Vagina (tissue), 2 donors: ENCODE measurements at regions not wholly inside any gene's neighbourhood (a gene's known extent, or its start where the extent isn't known, plus 50 kb on each side); places are given as distances from the start of the nearest gene placed in this dataset.

ENCODE experiments used
- DNase-seq, 2 donors: peaks; one replicate each; pipeline ENCODE4 v3.0.0-alpha.2; 2017; ENCODE audit errors: extremely low spot score in 2 of 2
- H3K27ac ChIP-seq: fragments of 200-600 bp; sonication (generic); one replicate; pipeline ENCODE4 v1.5.1; 2019
- H3K27me3 ChIP-seq: fragments of 200-600 bp; sonication (generic); one replicate; pipeline ENCODE4 v1.5.1; 2019
- H3K36me3 ChIP-seq, 2 donors: fragments of 200-600 bp; sonication (generic); one replicate each; pipeline ENCODE4 v1.5.1; 2017 to 2019
- H3K4me1 ChIP-seq: fragments of 200-600 bp; sonication (generic); one replicate; pipeline ENCODE4 v1.5.1; 2019
- H3K4me3 ChIP-seq, 2 donors: fragments of 200-600 bp; sonication (generic); 1 replicate in 1 of 2; 2 replicates in 1 of 2; pipeline ENCODE4 v1.5.1; 2016 to 2019
- H3K9me3 ChIP-seq: fragments of 200-600 bp; sonication (generic); one replicate; pipeline ENCODE4 v1.5.1; 2019
- POLR2A ChIP-seq, 2 donors: fragments of 450-650 bp; IDR thresholded peaks; one replicate each; pipeline ENCODE4 v1.6.1; 2017; ENCODE audit warnings: antibody characterized with exemption in 2 of 2, mild to moderate bottlenecking in 2 of 2, moderate library complexity in 2 of 2
- POLR2AphosphoS5 ChIP-seq, 2 donors: sonication (generic); formaldehyde crosslinking; IDR thresholded peaks; one replicate each; pipeline ENCODE4 v1.9.0; 2017; ENCODE audit warnings: antibody characterized with exemption in 2 of 2, mild to moderate bottlenecking in 2 of 2, low read depth in 1 of 2; ENCODE audit not compliant: insufficient read depth in 1 of 2
- intact Hi-C: fragments of 100-400 bp; cut with DNase I; formaldehyde crosslinking; loops from one replicate; pipeline ENCODE4 v1.15.1; 2023
- TF ChIP-seq, protein P1 (sequence below), 3 experiments: fragments of 450-650 bp in 2 of 3; fragments of 200-600 bp in 1 of 3; sonication (generic) in 1 of 3; IDR thresholded peaks; one replicate each; pipeline ENCODE4 v1.5.1; 2017 to 2019; ENCODE audit warnings: antibody characterized with exemption in 3 of 3, mild to moderate bottlenecking in 2 of 3, moderate library complexity in 2 of 3

DNA sequence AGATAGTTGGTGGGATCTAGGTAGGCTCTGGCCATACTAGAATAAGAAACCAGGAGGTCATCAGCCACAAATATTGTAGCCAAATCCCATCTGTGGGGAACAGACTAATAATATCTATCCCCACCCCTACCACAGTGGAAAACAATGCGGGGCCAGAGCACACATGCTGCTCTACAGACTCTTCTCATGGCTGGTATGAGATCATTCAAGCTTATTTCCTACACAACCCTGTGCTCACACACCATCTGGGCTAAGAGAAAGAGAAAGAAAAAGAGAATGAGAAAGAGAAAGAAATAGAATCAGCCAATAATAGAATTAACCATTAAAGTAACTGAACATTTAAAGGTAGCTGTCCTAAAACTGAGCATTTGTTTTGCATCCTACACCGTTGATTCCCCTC, 1268.4 kb upstream of the SPRY2 start:
- Histone ChIP-seq H3K36me3 (no peaks in the 10 kb centered on the region), H3K4me3 (no peak overlapping the region), H3K4me1 (no peaks in the 10 kb centered on the region), H3K9me3 (no peaks in the 10 kb centered on the region), H3K27ac (no peak overlapping the region), H3K27me3 (no peaks in the 10 kb centered on the region)
- intact Hi-C loops, result no loop called here
- no peak for DNase-seq
- TF ChIP-seq POLR2A (IDR thresholded peaks at IDR 0.05), result no peak
- TF ChIP-seq, protein P1, sequence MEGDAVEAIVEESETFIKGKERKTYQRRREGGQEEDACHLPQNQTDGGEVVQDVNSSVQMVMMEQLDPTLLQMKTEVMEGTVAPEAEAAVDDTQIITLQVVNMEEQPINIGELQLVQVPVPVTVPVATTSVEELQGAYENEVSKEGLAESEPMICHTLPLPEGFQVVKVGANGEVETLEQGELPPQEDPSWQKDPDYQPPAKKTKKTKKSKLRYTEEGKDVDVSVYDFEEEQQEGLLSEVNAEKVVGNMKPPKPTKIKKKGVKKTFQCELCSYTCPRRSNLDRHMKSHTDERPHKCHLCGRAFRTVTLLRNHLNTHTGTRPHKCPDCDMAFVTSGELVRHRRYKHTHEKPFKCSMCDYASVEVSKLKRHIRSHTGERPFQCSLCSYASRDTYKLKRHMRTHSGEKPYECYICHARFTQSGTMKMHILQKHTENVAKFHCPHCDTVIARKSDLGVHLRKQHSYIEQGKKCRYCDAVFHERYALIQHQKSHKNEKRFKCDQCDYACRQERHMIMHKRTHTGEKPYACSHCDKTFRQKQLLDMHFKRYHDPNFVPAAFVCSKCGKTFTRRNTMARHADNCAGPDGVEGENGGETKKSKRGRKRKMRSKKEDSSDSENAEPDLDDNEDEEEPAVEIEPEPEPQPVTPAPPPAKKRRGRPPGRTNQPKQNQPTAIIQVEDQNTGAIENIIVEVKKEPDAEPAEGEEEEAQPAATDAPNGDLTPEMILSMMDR (IDR thresholded peaks at IDR 0.05), result no peak

DNA sequence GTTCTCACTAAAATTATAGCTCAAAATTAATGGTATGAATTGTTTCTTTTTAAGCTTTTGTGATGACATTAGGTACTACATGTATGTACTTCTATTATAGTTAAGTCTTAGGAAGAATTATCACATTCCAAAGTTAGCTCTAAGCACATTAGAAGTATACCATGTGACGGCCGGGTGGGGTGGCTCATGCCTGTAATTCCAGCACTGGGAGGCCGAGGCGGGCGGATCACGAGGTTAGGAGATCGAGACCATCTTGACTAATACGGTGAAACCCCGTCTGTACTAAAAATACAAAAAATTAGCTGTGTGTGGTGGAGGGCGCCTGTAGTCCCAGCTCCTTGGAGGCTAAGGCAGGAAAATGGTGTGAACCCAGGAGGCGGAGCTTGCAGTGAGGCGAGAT, 1265.1 kb upstream of the SPRY2 start:
- DNase-seq, result no peak
- intact Hi-C loops, result no loop called here
- H3K4me1 ChIP-seq, result no peaks in the 10 kb centered on the region
- H3K27me3 ChIP-seq, result no peaks in the 10 kb centered on the region
- no peak overlapping the region for H3K4me3 ChIP-seq
- no peaks in the 10 kb centered on the region for H3K36me3 ChIP-seq
- TF ChIP-seq POLR2AphosphoS5 (IDR thresholded peaks at IDR 0.05; ENCODE audit: insufficient read depth in 1 of 2, low read depth in 1 of 2) (no peak), POLR2A (IDR thresholded peaks at IDR 0.05) (no peak)
- TF ChIP-seq, protein P1 (IDR thresholded peaks at IDR 0.05), result no peak
- H3K27ac ChIP-seq, result no peak overlapping the region
- no peaks in the 10 kb centered on the region for H3K9me3 ChIP-seq

DNA sequence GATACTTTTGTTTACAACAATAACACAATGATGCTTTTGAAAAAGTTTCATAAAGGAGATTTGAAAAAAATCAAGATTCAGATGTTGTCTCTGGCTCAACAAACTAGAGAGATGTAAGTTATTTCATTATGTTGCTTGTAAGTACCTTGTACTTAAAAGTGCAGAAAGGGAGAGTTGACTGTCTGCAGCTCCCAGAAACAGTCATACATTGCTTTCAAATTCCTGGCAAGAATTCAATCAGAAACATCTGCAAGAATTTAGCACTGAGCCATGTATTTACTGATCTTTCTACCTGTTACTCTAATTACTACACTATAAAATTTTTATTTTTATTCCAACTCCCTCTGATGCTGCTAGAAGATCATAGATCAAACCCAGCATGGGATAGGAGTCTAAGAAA, 1261.3 kb upstream of the SPRY2 start:
- no peaks in the 10 kb centered on the region for H3K36me3 ChIP-seq
- no peak for TF ChIP-seq POLR2A (IDR thresholded peaks at IDR 0.05)
- no peak for TF ChIP-seq POLR2AphosphoS5 (IDR thresholded peaks at IDR 0.05; ENCODE audit: insufficient read depth in 1 of 2, low read depth in 1 of 2)
- TF ChIP-seq, protein P1 (IDR thresholded peaks at IDR 0.05), result no peak
- no peaks in the 10 kb centered on the region for H3K27me3 ChIP-seq
- no peaks in the 10 kb centered on the region for H3K4me1 ChIP-seq
- H3K9me3 ChIP-seq, result no peaks in the 10 kb centered on the region
- DNase-seq, result no peak
- H3K27ac ChIP-seq, result no peak overlapping the region
- intact Hi-C loops, result no loop called here
- H3K4me3 ChIP-seq, result no peak overlapping the region

DNA sequence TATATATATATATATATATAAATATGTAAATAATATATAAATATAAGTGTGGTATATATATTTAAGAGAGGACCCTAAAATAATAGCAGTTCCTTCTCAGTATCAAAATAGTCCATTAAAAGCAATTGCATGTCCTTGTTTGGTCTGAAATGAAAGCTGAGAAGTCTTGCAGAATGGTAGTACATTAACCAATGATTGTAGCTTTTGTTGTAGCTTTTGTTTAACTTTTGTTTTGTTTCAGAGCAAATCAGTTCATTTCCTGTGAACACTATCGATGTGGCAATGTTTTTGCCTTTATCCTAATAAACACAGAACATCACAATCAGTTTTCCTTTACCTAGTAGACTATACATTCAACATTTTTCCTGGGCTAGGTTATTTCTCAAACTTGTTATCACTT, 1256.2 kb upstream of the SPRY2 start:
- Histone ChIP-seq H3K27ac (no peak overlapping the region), H3K4me1 (no peaks in the 10 kb centered on the region), H3K4me3 (no peak overlapping the region), H3K9me3 (no peaks in the 10 kb centered on the region), H3K36me3 (no peaks in the 10 kb centered on the region), H3K27me3 (no peaks in the 10 kb centered on the region)
- TF ChIP-seq POLR2AphosphoS5 (IDR thresholded peaks at IDR 0.05; ENCODE audit: insufficient read depth in 1 of 2, low read depth in 1 of 2), result no peak
- no peak for TF ChIP-seq POLR2A (IDR thresholded peaks at IDR 0.05)
- TF ChIP-seq, protein P1 (IDR thresholded peaks at IDR 0.05), result no peak
- intact Hi-C loops, result no loop called here
- no peak for DNase-seq

DNA sequence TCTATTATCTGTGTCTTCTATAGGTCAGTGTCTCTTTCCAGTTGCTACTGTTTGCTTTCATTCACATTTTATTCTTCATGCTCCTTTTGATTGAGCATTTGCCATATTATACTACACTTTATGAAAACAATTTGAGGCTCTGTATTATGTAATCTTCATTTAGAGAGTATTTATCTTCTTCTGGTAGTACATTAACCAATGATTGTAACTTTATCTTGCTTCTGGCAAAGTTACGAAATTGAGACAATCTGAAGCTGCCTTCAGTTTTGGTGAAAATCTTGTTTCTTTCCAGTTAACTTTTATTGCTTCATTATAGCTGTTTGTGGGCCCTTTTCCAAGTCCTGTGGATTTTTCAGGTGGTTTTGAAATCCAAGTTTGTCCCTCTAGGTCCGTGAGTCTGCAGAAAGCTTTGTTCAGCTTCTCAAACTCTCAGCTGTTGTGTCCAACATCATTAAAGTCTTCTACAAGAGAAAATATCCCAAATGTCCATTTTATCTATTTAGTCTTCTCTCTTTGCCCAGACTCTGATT, 1255.4 kb upstream of the SPRY2 start:
- TF ChIP-seq, protein P1 (IDR thresholded peaks at IDR 0.05), result no peak
- no peak for TF ChIP-seq POLR2A (IDR thresholded peaks at IDR 0.05)
- no peak for TF ChIP-seq POLR2AphosphoS5 (IDR thresholded peaks at IDR 0.05; ENCODE audit: insufficient read depth in 1 of 2, low read depth in 1 of 2)
- Histone ChIP-seq H3K4me3 (no peak overlapping the region), H3K9me3 (no peaks in the 10 kb centered on the region), H3K27me3 (no peaks in the 10 kb centered on the region), H3K36me3 (no peaks in the 10 kb centered on the region), H3K4me1 (no peaks in the 10 kb centered on the region), H3K27ac (no peak overlapping the region)
- intact Hi-C loops, result no loop called here
- no peak for DNase-seq
